ENCODE measurements at regions not wholly inside any gene's neighbourhood (a gene's known extent, or its start where the extent isn't known, plus 50 kb on each side); places are given as distances from the start of the nearest gene placed in this dataset.

GRCh38 chr14:97618917-97619690 is 821.9 kb downstream of the VRK1 start:
- DNase-seq = no peak

- DNase-seq = no peak
These were observed 822.9 kb downstream of the VRK1 start for GRCh38 chr14:97620066-97620465.

DNA sequence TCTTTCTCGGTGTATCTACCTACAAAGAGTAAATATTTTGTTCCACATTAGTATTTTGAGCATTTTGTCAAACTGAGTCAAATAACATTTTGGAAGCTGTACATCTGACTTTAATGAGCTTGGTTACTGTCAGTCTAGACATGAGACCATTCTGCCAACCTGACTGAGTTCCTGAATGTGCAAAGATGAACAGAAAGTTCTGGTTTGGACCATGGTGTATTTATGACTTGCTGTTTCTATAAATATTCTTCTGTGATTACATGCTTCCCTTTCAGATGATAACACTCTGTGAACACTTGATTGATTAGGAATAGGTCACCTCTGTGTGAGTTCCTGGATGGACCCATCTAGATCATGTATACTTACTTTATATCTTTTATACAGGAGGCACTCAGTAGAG is 827.8 kb downstream of the VRK1 start:
- no peak for DNase-seq

DNA sequence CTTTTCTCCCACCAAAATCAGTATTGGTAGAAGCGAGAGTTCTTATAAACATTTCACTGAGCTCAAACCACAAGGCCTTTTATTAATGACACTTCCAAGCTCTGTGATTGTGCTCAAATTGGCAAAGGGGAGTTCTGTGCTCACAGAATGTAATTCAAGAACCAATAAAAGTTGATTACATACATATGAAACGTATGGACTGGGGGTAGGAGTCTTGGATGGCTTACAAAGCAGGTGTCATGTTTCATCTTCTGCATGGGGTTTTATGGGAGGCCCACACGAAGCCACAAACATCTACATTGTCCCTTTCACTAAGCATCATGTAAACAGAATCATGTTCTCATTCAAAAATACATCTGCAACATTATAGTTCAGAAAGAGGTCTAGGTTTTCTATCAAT is 828.3 kb downstream of the VRK1 start:
- no peak for DNase-seq

DNA sequence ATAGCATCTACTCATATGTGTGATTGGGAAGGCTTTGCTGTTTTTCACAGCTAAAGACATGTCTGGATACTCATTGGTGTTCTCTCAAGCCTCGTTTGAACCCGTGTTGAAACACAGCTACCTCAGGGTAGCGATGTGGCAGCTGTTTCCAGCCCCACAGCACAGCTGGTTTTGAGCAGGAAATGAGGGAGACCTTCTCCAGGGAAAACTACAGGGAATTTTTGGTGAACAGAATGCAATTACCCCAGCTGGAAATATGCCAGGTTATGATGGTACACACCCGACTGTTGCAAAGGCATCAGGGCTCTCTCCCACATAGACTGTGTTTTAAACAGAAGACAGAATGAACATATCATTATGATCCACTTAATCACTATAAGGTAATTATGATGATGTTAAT is 828.9 kb downstream of the VRK1 start:
- DNase-seq = no peak

GRCh38 chr14:97630249-97630648 is 833.1 kb downstream of the VRK1 start:
- no peak for DNase-seq

GRCh38 chr14:97633131-97633738 is 836.1 kb downstream of the VRK1 start:
- no peak for DNase-seq

DNA sequence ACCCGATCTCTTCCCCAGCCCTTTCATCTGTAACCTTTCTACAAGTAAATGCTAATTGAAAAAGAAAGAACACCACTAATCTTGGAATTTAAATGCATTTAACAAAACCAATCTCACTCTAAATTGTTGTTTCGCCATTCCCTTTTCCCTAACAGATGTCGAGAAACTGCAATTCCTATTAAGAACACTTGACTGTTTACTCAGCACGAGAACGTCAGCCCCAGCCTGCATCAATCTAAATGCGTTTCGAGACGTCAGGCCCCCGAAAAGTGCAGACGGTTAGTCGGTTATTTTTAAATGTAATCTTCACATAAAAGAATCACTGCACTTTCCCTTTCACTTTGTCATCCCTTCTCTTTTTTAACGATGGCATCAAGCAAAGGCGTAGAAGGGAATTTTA is 837.6 kb downstream of the VRK1 start:
- DNase-seq = peak; percentile 6

DNA sequence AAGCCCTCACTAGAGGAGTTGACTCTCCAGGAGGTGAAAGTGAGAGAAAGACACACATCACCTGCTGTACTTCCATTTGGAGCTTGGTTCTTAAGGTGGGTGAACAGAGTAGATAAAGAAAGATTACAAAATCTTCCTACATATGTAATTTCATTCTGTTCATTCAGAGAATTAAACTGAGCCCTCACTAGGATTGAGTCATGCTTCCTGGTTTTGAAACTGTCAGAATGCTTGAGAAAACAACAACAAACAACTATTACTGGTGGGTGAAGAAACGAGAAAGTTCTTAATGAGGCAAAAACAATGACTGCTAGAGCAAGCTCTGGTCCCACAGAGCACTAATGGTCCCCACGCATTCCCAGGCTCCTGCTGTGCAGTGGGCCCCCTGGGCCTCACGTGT is 841.7 kb downstream of the VRK1 start:
- peak; percentile 44 for DNase-seq

- DNase-seq = no peak
These were observed 842.8 kb downstream of the VRK1 start for GRCh38 chr14:97640031-97640430.

GRCh38 chr14:97641827-97642226 is 844.6 kb downstream of the VRK1 start:
- no peak for DNase-seq

DNA sequence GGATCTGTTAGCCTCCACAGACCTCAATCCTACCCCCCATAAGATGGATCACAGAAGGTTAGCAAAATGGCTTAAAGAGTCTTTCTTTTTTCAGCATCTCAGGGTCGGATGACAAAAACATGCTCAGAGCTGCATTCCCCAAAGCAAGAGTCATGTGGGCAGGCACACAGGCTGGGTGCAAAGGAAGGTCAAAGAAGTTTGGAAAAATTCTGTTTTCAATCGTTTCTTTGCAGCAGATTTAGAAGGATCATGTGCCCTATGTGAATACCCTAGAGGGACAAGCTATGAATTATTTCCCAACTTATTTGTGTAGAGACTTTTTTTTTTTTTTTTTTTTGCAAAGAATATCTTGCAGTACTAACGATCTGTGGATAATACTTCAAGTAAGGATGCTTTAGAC is 845.4 kb downstream of the VRK1 start:
- no peak for DNase-seq

GRCh38 chr14:97644365-97644764 is 847.2 kb downstream of the VRK1 start:
- DNase-seq = no peak

- no peak for DNase-seq
These were observed 852.6 kb downstream of the VRK1 start for GRCh38 chr14:97649752-97650151.

DNA sequence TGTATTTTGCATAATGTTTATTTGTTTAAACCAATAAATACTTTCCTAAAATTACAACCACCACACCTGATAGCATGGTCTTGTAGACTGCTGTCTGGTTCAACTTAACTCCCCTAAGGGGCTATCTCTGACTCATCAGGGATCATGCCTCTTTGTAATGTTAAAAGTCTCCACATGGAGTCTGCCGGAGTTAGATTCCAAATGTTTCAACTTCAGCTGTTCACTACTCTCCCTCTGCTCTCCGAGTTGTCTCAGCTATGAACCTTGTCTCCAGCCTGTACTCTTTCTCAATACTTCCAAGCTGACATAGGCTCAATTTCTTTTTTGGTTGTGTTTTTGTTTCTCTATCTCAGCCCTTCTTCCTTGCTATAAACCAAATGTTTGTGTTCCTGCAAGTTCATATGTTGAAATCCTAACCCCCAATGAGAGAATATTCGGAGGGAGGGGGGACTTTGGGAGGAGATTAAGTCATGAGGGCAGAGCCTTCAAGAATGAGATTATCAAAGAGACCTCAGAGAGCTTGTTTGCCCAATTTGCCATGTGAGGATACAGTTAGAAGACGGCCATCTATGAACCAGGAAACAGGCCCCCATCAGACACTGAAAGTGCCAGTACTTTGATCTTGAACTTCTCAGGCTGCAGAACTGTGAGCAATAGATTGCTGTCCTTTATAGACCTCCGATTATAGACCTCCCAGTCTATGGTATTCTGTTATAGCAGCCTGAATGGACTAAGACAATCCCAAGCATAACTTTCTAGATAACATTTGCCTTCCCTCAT is 858.2 kb downstream of the VRK1 start:
- DNase-seq = no peak

GRCh38 chr14:97657609-97658008 is 860.4 kb downstream of the VRK1 start:
- no peak for DNase-seq

DNA sequence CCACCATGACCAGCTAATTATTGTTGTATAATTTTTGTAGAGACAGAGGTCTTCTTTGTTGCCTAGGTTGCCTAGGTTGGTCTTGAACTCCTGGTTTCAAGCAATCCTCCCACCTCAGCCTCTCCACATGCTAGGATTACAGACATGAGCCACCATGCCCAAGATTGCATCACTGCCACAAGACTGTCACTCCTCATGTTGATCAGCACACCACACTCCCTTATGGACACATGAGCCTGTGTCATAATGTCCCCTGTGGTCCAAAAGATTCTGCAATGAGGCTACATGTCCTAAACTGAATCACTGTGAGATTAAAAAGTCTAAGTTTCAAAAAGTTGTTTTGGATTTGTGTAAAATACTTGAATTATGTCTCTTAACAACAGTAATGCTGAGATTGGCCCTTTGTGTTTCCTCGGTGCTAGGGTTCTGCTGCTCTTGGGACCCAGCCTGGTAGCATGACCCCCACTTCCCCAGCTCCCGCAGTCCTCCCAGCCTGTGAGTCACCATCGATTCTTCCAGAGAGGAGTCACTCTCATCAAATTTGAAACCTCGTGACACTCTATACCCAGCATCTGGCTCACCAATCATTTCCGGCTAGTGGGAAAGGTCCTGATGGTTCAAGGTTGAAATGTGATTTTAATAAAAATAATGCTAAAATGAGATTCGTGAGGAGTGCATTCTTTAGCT is 890.9 kb downstream of the VRK1 start:
- no peak for DNase-seq

- no peak for DNase-seq
These were observed 891.6 kb downstream of the VRK1 start for GRCh38 chr14:97688631-97689336.

DNA sequence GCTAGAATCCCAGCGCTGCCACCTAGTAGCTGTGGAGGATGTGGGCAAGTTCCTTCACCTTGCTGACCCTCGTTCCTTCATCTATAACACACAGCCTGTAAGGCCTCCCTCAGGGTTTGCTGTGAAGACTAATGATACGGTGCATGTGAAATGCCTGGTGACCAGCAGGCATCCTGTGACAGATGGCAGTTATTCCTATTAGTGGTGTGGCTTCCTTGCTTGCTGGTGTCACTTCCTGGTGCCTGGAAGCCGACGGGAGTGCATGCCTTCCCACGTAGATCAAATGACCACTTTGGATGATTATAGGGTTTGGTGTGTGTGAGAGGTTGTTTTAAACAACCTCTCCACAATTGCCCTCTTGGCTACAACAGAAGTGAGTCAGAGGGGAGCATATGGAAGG is 894.9 kb downstream of the VRK1 start:
- no peak for DNase-seq

- no peak for DNase-seq
These were observed 898.3 kb downstream of the VRK1 start for GRCh38 chr14:97695456-97695981.

DNA sequence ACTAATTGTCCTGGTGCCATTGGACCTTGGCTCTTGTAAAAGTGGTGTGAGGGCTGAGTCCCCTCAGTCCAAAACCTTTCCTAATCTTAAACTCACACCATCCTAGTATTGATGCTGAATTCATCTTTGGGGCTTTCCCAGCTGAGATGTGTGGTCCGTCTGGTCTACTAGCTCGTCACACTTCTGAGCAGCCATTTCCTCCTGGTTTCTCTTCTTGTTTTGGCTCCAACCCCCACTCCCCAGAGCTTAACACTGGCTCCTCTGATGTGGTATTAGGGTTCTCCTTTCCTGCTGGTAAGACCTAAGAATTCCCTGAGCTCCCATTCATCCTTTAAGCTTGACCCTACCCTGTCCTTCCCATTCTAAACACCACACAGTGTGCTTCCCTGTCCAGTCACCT is 900.6 kb downstream of the VRK1 start:
- DNase-seq = no peak

DNA sequence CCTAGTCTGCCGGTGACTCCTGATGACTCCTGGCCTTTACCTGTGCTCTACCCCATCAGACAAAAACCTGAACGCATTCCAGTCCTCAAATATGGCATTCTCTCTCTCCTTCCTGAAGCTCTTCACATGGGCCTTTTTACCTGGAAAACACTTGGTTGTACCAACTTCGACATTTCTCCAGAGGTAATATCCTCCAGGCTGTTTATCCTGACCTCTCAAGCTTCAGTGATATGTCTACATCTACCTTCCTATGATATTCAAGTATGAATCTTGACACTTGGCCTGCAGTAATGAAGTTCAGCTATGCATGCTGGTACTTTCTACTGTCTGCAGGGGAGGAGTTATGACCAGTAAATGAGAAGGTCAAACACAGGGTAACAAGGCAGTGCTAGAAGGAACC is 901.8 kb downstream of the VRK1 start:
- no peak for DNase-seq

Measured in inflammatory macrophage treated with lipopolysaccharide for 4 hours (primary cell).